HCT116 (cell line): ENCODE measurements at regions not wholly inside any gene's neighbourhood (a gene's known extent, or its start where the extent isn't known, plus 50 kb on each side); places are given as distances from the start of the nearest gene placed in this dataset.
"Not testable (repeated sequence)": the region's sequence is repeated elsewhere in the genome, so short reads cannot be mapped to it uniquely, and the experiment has no call there.

Experiments used
- ATAC-seq: fragments of 200-7000 bp; cut with Tn5 transposase; 2 replicates; pipeline ENCODE4 v1.9.1; 2020; ENCODE audit warnings: mild to moderate bottlenecking, moderate library complexity
- BruUV-seq: library from RNA; stranded (reverse); fragments of 400-500 nt; replicated peaks from 2 replicates; lab custom pipeline; 2021; lab: Mats Ljungman, UMichigan
- CTCF ChIA-PET: fragments of 300-600 bp; sonication (Branson Sonifier 250); formaldehyde crosslinking; loops from one replicate; lab custom pipeline; 2021; ENCODE audit warnings: antibody characterized with exemption; lab: Charles Lee
- POLR2A ChIA-PET: fragments of 300-600, 350-600 bp; sonication (Branson Sonifier 250); formaldehyde crosslinking; loops from one replicate; lab custom pipeline; 2021; ENCODE audit warnings: antibody characterized with exemption; lab: Charles Lee
- RAD21 ChIA-PET, 2 experiments: fragments of 300-600 bp; sonication (Branson Sonifier 250); formaldehyde crosslinking; loops; one replicate each; lab custom pipeline; 2023; ENCODE audit warnings: low total read pairs in 2 of 2; ENCODE audit not compliant: uncharacterized antibody in 2 of 2, unreplicated experiment in 2 of 2, low non-redundant PET in 1 of 2; lab: Charles Lee
- DNase-seq: peaks from one replicate; pipeline ENCODE4 v3.0.0-alpha.2; 2010; ENCODE audit warnings: low read depth, low spot score
- H2AFZ ChIP-seq: fragments of 200-600 bp; shearing (Covaris generic), sonication (generic); 2 replicates; pipeline ENCODE4 v1.6.1; 2017; ENCODE audit warnings: low read depth, mixed run types, mixed read lengths, antibody characterized with exemption, low read length; ENCODE audit not compliant: poor library complexity, severe bottlenecking
- H3K27ac ChIP-seq: 2 replicates; pipeline ENCODE4 v1.5.1; 2012; ENCODE audit warnings: low read depth, low read length
- H3K27me3 ChIP-seq: fragments of 200-600 bp; sonication (generic); 2 replicates; pipeline ENCODE4 v1.6.1; 2016; ENCODE audit warnings: mixed run types, low read length, mixed read lengths; ENCODE audit not compliant: insufficient read depth
- H3K36me3 ChIP-seq, 2 experiments: fragments of 200-500 bp in 1 of 2; fragments of 200-600 bp in 1 of 2; sonication (Bioruptor generic) in 1 of 2; sonication (generic) in 1 of 2; 2 replicates each; pipeline versions ENCODE4 v1.5.1 to v1.6.1; 2014 to 2016; ENCODE audit warnings: low read length in 2 of 2, inconsistent platforms in 1 of 2, mixed read lengths in 1 of 2, mixed run types in 1 of 2; ENCODE audit not compliant: insufficient read depth in 2 of 2, control insufficient read depth in 1 of 2
- H3K4me1 ChIP-seq, 2 experiments: fragments of 200-600 bp in 1 of 2; sonication (generic) in 1 of 2; 2 replicates each; pipeline versions ENCODE4 v1.5.1 to v1.6.1; 2012 to 2017; ENCODE audit warnings: low read length in 2 of 2, inconsistent platforms in 1 of 2, mild to moderate bottlenecking in 1 of 2, mixed read lengths in 1 of 2, mixed run types in 1 of 2, moderate library complexity in 1 of 2; ENCODE audit not compliant: insufficient read depth in 2 of 2, control insufficient read depth in 1 of 2
- H3K4me2 ChIP-seq: fragments of 200-600 bp; sonication (generic); 2 replicates; pipeline ENCODE4 v1.6.1; 2017; ENCODE audit warnings: mixed run types, low read length, mixed read lengths
- H3K4me3 ChIP-seq, 2 experiments: fragments of 200-600 bp in 1 of 2; sonication (generic) in 1 of 2; replicated peaks in 1 of 2; 2 replicates each; pipeline ENCODE4 v1.5.1; 2011 to 2016; ENCODE audit warnings: low read length in 2 of 2, control low read depth in 1 of 2, low read depth in 1 of 2, mild to moderate bottlenecking in 1 of 2, mixed read lengths in 1 of 2, mixed run types in 1 of 2
- H3K79me2 ChIP-seq: fragments of 200-600 bp; sonication (generic); 2 replicates; pipeline ENCODE4 v1.6.1; 2017; ENCODE audit warnings: mild to moderate bottlenecking, mixed run types, low read length, moderate library complexity, mixed read lengths; ENCODE audit not compliant: insufficient read depth
- H3K9ac ChIP-seq: fragments of 200-600 bp; sonication (generic); 2 replicates; pipeline ENCODE4 v1.6.1; 2016; ENCODE audit warnings: low read length, mixed read lengths
- H3K9me2 ChIP-seq: fragments of 200-600 bp; sonication (generic), shearing (Covaris generic); 2 replicates; pipeline ENCODE4 v1.6.1; 2017; ENCODE audit warnings: mixed run types, mild to moderate bottlenecking, moderate library complexity; ENCODE audit not compliant: insufficient read depth
- H3K9me3 ChIP-seq, 2 experiments: fragments of 200-500 bp in 1 of 2; fragments of 200-600 bp in 1 of 2; sonication (Bioruptor generic) in 1 of 2; sonication (generic) in 1 of 2; 2 replicates each; pipeline ENCODE4 v1.6.1; 2014 to 2017; ENCODE audit warnings: low read length in 2 of 2, mixed read lengths in 2 of 2, inconsistent platforms in 1 of 2, low read depth in 1 of 2, mild to moderate bottlenecking in 1 of 2, mixed run types in 1 of 2, moderate library complexity in 1 of 2; ENCODE audit not compliant: control insufficient read depth in 1 of 2, insufficient read depth in 1 of 2
- H4K20me1 ChIP-seq: fragments of 200-600 bp; sonication (generic), shearing (Covaris generic); 2 replicates; pipeline ENCODE4 v1.6.1; 2017; ENCODE audit warnings: mixed run types, mild to moderate bottlenecking, moderate library complexity; ENCODE audit not compliant: insufficient read depth
- ATF3 ChIP-seq: IDR thresholded peaks from 2 replicates; pipeline ENCODE4 v1.6.1; 2012
- CBX3 ChIP-seq: IDR thresholded peaks from 2 replicates; pipeline ENCODE4 v1.6.1; 2012; ENCODE audit warnings: low read depth
- CTCF ChIP-seq, 3 experiments: fragments of 200-600 bp in 1 of 3; sonication (generic) in 1 of 3; IDR thresholded peaks in 2 of 3; conservative IDR thresholded peaks in 1 of 3; 2 replicates each; pipeline ENCODE4 v1.5.1; 2012 to 2017; ENCODE audit warnings: low read depth in 2 of 3, low read length in 2 of 3, antibody characterized with exemption in 1 of 3, borderline replicate concordance in 1 of 3, control low read depth in 1 of 3, mild to moderate bottlenecking in 1 of 3, mixed read lengths in 1 of 3, mixed run types in 1 of 3, moderate library complexity in 1 of 3; ENCODE audit not compliant: insufficient read depth in 1 of 3
- ELF1 ChIP-seq: IDR thresholded peaks from 2 replicates; pipeline ENCODE4 v1.6.1; 2012; ENCODE audit warnings: low read depth, borderline replicate concordance
- EZH2 ChIP-seq: fragments of 200-600 bp; sonication (generic); IDR thresholded peaks from 2 replicates; pipeline ENCODE4 v1.6.1; 2017; ENCODE audit warnings: antibody characterized with exemption, mixed run types
- FOSL1 ChIP-seq: IDR thresholded peaks from 2 replicates; pipeline ENCODE4 v1.6.1; 2012; ENCODE audit warnings: low read depth
- JUND ChIP-seq: IDR thresholded peaks from 2 replicates; pipeline ENCODE4 v1.6.1; 2012
- MAX ChIP-seq: IDR thresholded peaks from 2 replicates; pipeline ENCODE4 v1.6.1; 2012
- POLR2A ChIP-seq: IDR thresholded peaks from 2 replicates; pipeline ENCODE4 v1.7.0; 2011; ENCODE audit warnings: borderline replicate concordance; ENCODE audit not compliant: insufficient read depth, insufficient read length; ENCODE audit errors: extremely low read depth
- POLR2AphosphoS5 ChIP-seq: IDR thresholded peaks from 2 replicates; pipeline ENCODE4 v1.6.1; 2011; ENCODE audit warnings: mild to moderate bottlenecking, low read depth, low read length, moderate library complexity
- RAD21 ChIP-seq: IDR thresholded peaks from 2 replicates; pipeline ENCODE4 v1.6.1; 2012; ENCODE audit warnings: low read depth, mild to moderate bottlenecking
- REST ChIP-seq: IDR thresholded peaks from 2 replicates; pipeline ENCODE4 v1.6.1; 2012; ENCODE audit warnings: low read depth
- SP1 ChIP-seq: IDR thresholded peaks from 2 replicates; pipeline ENCODE4 v1.6.1; 2012; ENCODE audit warnings: low read depth
- SRF ChIP-seq: IDR thresholded peaks from 2 replicates; pipeline ENCODE4 v1.6.1; 2012; ENCODE audit warnings: low read depth
- TCF7L2 ChIP-seq: IDR thresholded peaks from 2 replicates; pipeline ENCODE4 v1.7.0; 2011; ENCODE audit warnings: borderline replicate concordance, inconsistent platforms; ENCODE audit not compliant: insufficient read depth, insufficient read length; ENCODE audit errors: extremely low read depth
- intact Hi-C: fragments of 100-400 bp; cut with micrococcal nuclease; formaldehyde crosslinking; loops from 2 replicates; pipeline ENCODE4 v1.10.0; 2022

- not testable (repeated sequence) for H3K9me2 ChIP-seq, H4K20me1 ChIP-seq
- Histone ChIP-seq H3K4me1 (peaks cover 0 to 14% of the 10 kb centered on the region in 2 experiments; a peak in 2 of 4 replicates), H3K4me2 (peak overlapping the region; percentile 91), H2AFZ (peak overlapping the region; percentile 89), H3K4me3 (peak overlapping the region; percentile 70 to 80)
- peak; percentile 70 for ATAC-seq
- TF ChIP-seq POLR2AphosphoS5: 0 out of 2 replicates have a peak, but pooled peaks have one; percentile 12
- TF ChIP-seq, all 23 proteins: peak for 1; not testable (repeated sequence) for 22
- H3K27ac ChIP-seq: peak overlapping the region; percentile 50
- CTCF ChIA-PET, H3K9me3 ChIP-seq, H3K79me2 ChIP-seq, DNase-seq, intact Hi-C loops, RAD21 ChIA-PET, H3K36me3 ChIP-seq, H3K27me3 ChIP-seq: not testable (repeated sequence)
- POLR2A ChIA-PET: interaction anchor here (1.1 kb wide), 1 partner anchor 13 kb away, joined by 3 read pairs; no protein-coding TSS in a partner anchor
- BruUV-seq: TSS peak; percentile 64
- peak overlapping the region; percentile 77 for H3K9ac ChIP-seq
Observed at GRCh38 chr4:110410853-110411573, 64.9 kb upstream of the ENPEP start.

- ChIA-PET RAD21 (no interaction called here), CTCF (no interaction called here), POLR2A (no interaction called here)
- H3K4me3 ChIP-seq: no peak overlapping the region
- no peak overlapping the region for H3K27ac ChIP-seq
- no peaks in the 10 kb centered on the region for H3K4me1 ChIP-seq
- no peaks in the 10 kb centered on the region for H3K79me2 ChIP-seq
- no peak for DNase-seq
- H4K20me1 ChIP-seq: no peaks in the 10 kb centered on the region
- H3K4me2 ChIP-seq: no peak overlapping the region
- intact Hi-C loops: no loop called here
- H3K27me3 ChIP-seq: no peaks in the 10 kb centered on the region
- no peak overlapping the region for H2AFZ ChIP-seq
- no peak overlapping the region for H3K9ac ChIP-seq
- ATAC-seq: no peak
- H3K9me3 ChIP-seq: no peaks in the 10 kb centered on the region
- H3K9me2 ChIP-seq: no peaks in the 10 kb centered on the region
- BruUV-seq: no TSS peak
- no peaks in the 10 kb centered on the region for H3K36me3 ChIP-seq
- TF ChIP-seq RAD21 (no peak), FOSL1 (no peak), ELF1 (no peak), POLR2AphosphoS5 (no peak), REST (no peak), SP1 (no peak), JUND (no peak), TCF7L2 (no peak), EZH2 (no peak), SRF (no peak), ATF3 (no peak), MAX (no peak), POLR2A (no peak), CBX3 (no peak), CTCF (IDR thresholded peaks at IDR 0.05 in 2 of 3, conservative IDR thresholded peaks at IDR 0.05 in 1 of 3; ENCODE audit: borderline replicate concordance in 1 of 3, insufficient read depth in 1 of 3, low read depth in 2 of 3, low read length in 2 of 3) (no peak)
Observed at GRCh38 chr4:110400086-110400485, 75.9 kb upstream of the ENPEP start.
